ENCODE measurements at regions not wholly inside any gene's neighbourhood (a gene's known extent, or its start where the extent isn't known, plus 50 kb on each side); places are given as distances from the start of the nearest gene placed in this dataset.

GRCh38 chr13:76772241-76772640 lies 114.0 kb downstream of the KCTD12 start:
- TF ChIP-seq TAF1 (IDR thresholded peaks at IDR 0.05; ENCODE audit: low read depth, low read length), result no peak
- no peak for TF ChIP-seq POLR2A (IDR thresholded peaks at IDR 0.05; ENCODE audit: low read depth, low read length)
